Stimulated activated naive CD8-positive, alpha-beta T cell treated with anti-CD3 and anti-CD28 coated beads, Interleukin-15, amount 100 ng/mL, for 72 hours (primary cell): ENCODE measurements at regions not wholly inside any gene's neighbourhood (a gene's known extent, or its start where the extent isn't known, plus 50 kb on each side); places are given as distances from the start of the nearest gene placed in this dataset.
"Not testable (repeated sequence)": the region's sequence is repeated elsewhere in the genome, so short reads cannot be mapped to it uniquely, and the experiment has no call there.

Source experiments
- ATAC-seq: fragments of 150-1000 bp; cut with Tn5 transposase; 2 replicates; pipeline ENCODE4 v1.10.0; 2021; ENCODE audit warnings: mild to moderate bottlenecking, moderate library complexity
- DNase-seq, 2 donors: peaks; one replicate each; pipeline ENCODE4 v3.0.0; 2021 to 2022
- H3K27ac Mint-ChIP-seq, 2 donors: one replicate each; pipeline ENCODE4 v1.8.0; 2022; ENCODE audit warnings: mild to moderate bottlenecking in 2 of 2, mixed read lengths in 2 of 2, moderate library complexity in 2 of 2
- H3K27me3 Mint-ChIP-seq: one replicate; pipeline ENCODE4 v1.8.0; 2022; ENCODE audit warnings: mixed read lengths
- H3K4me1 Mint-ChIP-seq: one replicate; pipeline ENCODE4 v1.8.0; 2022; ENCODE audit warnings: mild to moderate bottlenecking, mixed read lengths
- H3K4me3 Mint-ChIP-seq, 2 donors: one replicate each; pipeline ENCODE4 v1.8.0; 2022; ENCODE audit warnings: mild to moderate bottlenecking in 2 of 2, mixed read lengths in 2 of 2, moderate library complexity in 1 of 2
- H3K9me3 Mint-ChIP-seq, 2 donors: one replicate each; pipeline ENCODE4 v1.8.0; 2022; ENCODE audit warnings: mixed read lengths in 2 of 2

- H3K9me3 Mint-ChIP-seq: peaks cover 20 to 24% of the 10 kb centered on the region in 2 donors
- H3K27ac Mint-ChIP-seq, H3K4me1 Mint-ChIP-seq, H3K27me3 Mint-ChIP-seq, DNase-seq, ATAC-seq, H3K4me3 Mint-ChIP-seq: not testable (repeated sequence)
Observed at GRCh38 chr2:238514024-238514423, 87.3 kb downstream of the ASB1 start.

- no peak overlapping the region for H3K27ac Mint-ChIP-seq
- H3K27me3 Mint-ChIP-seq: no peaks in the 10 kb centered on the region
- no peaks in the 10 kb centered on the region for H3K4me1 Mint-ChIP-seq
- H3K9me3 Mint-ChIP-seq: peaks cover 20 to 24% of the 10 kb centered on the region in 2 donors
- DNase-seq (no peak), ATAC-seq (no peak)
- no peak overlapping the region for H3K4me3 Mint-ChIP-seq
Observed at GRCh38 chr2:238515377-238515776, 88.7 kb downstream of the ASB1 start.

GRCh38 chr2:238517209-238517608 is 90.5 kb downstream of the ASB1 start:
- Mint-ChIP-seq H3K27ac (no peak overlapping the region), H3K27me3 (no peaks in the 10 kb centered on the region), H3K9me3 (peaks cover 20 to 24% of the 10 kb centered on the region in 2 donors), H3K4me1 (no peaks in the 10 kb centered on the region), H3K4me3 (no peak overlapping the region)
- ATAC-seq (no peak), DNase-seq (no peak)

- H3K27me3 Mint-ChIP-seq: no peaks in the 10 kb centered on the region
- no peaks in the 10 kb centered on the region for H3K4me1 Mint-ChIP-seq
- DNase-seq (no peak), ATAC-seq (no peak)
- H3K4me3 Mint-ChIP-seq: no peak overlapping the region
- no peak overlapping the region for H3K27ac Mint-ChIP-seq
- H3K9me3 Mint-ChIP-seq: peaks cover 20 to 24% of the 10 kb centered on the region in 2 donors
Observed at GRCh38 chr2:238518172-238518820, 91.6 kb downstream of the ASB1 start.

GRCh38 chr2:238518821-238519186 is 92.1 kb downstream of the ASB1 start:
- H3K4me1 Mint-ChIP-seq: no peaks in the 10 kb centered on the region
- H3K27ac Mint-ChIP-seq: no peak overlapping the region
- peaks cover 20 to 24% of the 10 kb centered on the region in 2 donors for H3K9me3 Mint-ChIP-seq
- DNase-seq (no peak), ATAC-seq (no peak)
- H3K27me3 Mint-ChIP-seq: no peaks in the 10 kb centered on the region
- H3K4me3 Mint-ChIP-seq: no peak overlapping the region

GRCh38 chr2:238520359-238520886 is 93.7 kb downstream of the ASB1 start:
- no peak for ATAC-seq
- no peak overlapping the region for H3K27ac Mint-ChIP-seq
- H3K4me3 Mint-ChIP-seq: no peak overlapping the region
- H3K4me1 Mint-ChIP-seq: no peaks in the 10 kb centered on the region
- peaks cover 15 to 20% of the 10 kb centered on the region in 2 donors for H3K9me3 Mint-ChIP-seq
- H3K27me3 Mint-ChIP-seq: no peaks in the 10 kb centered on the region
- no peak for DNase-seq

- Mint-ChIP-seq H3K4me3 (no peak overlapping the region), H3K4me1 (no peaks in the 10 kb centered on the region), H3K27me3 (no peaks in the 10 kb centered on the region), H3K27ac (no peak overlapping the region), H3K9me3 (peaks cover 9 to 15% of the 10 kb centered on the region in 2 donors)
- DNase-seq: no peak
- no peak for ATAC-seq
Observed at GRCh38 chr2:238521002-238521401, 94.3 kb downstream of the ASB1 start.

GRCh38 chr2:238521870-238522269 is 95.1 kb downstream of the ASB1 start:
- H3K4me1 Mint-ChIP-seq: no peaks in the 10 kb centered on the region
- ATAC-seq: no peak
- no peak overlapping the region for H3K27ac Mint-ChIP-seq
- H3K4me3 Mint-ChIP-seq: no peak overlapping the region
- DNase-seq: no peak
- H3K9me3 Mint-ChIP-seq: peaks cover under 1 to 6% of the 10 kb centered on the region in 2 donors
- H3K27me3 Mint-ChIP-seq: no peaks in the 10 kb centered on the region

- ATAC-seq (no peak), DNase-seq (no peak)
- Mint-ChIP-seq H3K27ac (no peak overlapping the region), H3K4me3 (no peak overlapping the region), H3K4me1 (no peaks in the 10 kb centered on the region), H3K9me3 (no peaks in the 10 kb centered on the region), H3K27me3 (no peaks in the 10 kb centered on the region)
Observed at GRCh38 chr2:238523158-238524110, 96.7 kb downstream of the ASB1 start.

GRCh38 chr2:238524426-238524983 is 97.8 kb downstream of the ASB1 start:
- DNase-seq: no peak
- ATAC-seq: no peak
- no peak overlapping the region for H3K27ac Mint-ChIP-seq
- no peaks in the 10 kb centered on the region for H3K9me3 Mint-ChIP-seq
- no peaks in the 10 kb centered on the region for H3K4me1 Mint-ChIP-seq
- H3K4me3 Mint-ChIP-seq: no peak overlapping the region
- no peaks in the 10 kb centered on the region for H3K27me3 Mint-ChIP-seq

- no peak for ATAC-seq
- Mint-ChIP-seq H3K27me3 (no peaks in the 10 kb centered on the region), H3K27ac (no peak overlapping the region), H3K9me3 (peaks cover 7 to 9% of the 10 kb centered on the region in 2 donors), H3K4me1 (no peaks in the 10 kb centered on the region), H3K4me3 (no peak overlapping the region)
- no peak for DNase-seq
Observed at GRCh38 chr2:238525990-238526389, 99.3 kb downstream of the ASB1 start.

- no peak overlapping the region for H3K4me3 Mint-ChIP-seq
- DNase-seq (no peak), ATAC-seq (no peak)
- peak overlapping the region in 1 of 2 donors; percentile 8 for H3K27ac Mint-ChIP-seq
- peaks cover 20 to 24% of the 10 kb centered on the region in 2 donors for H3K9me3 Mint-ChIP-seq
- no peaks in the 10 kb centered on the region for H3K27me3 Mint-ChIP-seq
- H3K4me1 Mint-ChIP-seq: no peaks in the 10 kb centered on the region
Observed at GRCh38 chr2:238527565-238527964, 100.8 kb downstream of the ASB1 start.

GRCh38 chr2:238528953-238529781 is 102.4 kb downstream of the ASB1 start:
- Mint-ChIP-seq H3K4me1 (no peaks in the 10 kb centered on the region), H3K9me3 (peaks cover 20 to 24% of the 10 kb centered on the region in 2 donors), H3K4me3 (no peak overlapping the region), H3K27me3 (no peaks in the 10 kb centered on the region), H3K27ac (no peak overlapping the region)
- no peak for ATAC-seq
- no peak for DNase-seq

- H3K4me3 Mint-ChIP-seq, DNase-seq, ATAC-seq, H3K4me1 Mint-ChIP-seq, H3K27me3 Mint-ChIP-seq, H3K27ac Mint-ChIP-seq: not testable (repeated sequence)
- H3K9me3 Mint-ChIP-seq: peaks cover 20 to 24% of the 10 kb centered on the region in 2 donors
Observed at GRCh38 chr2:238531017-238531645, 104.4 kb downstream of the ASB1 start.

GRCh38 chr2:238543732-238544131 is 117.0 kb downstream of the ASB1 start:
- H3K4me1 Mint-ChIP-seq, ATAC-seq, H3K27ac Mint-ChIP-seq, H3K4me3 Mint-ChIP-seq, DNase-seq: not testable (repeated sequence)
- Mint-ChIP-seq H3K9me3 (peaks cover 4 to 21% of the 10 kb centered on the region in 2 donors), H3K27me3 (peaks cover 28% of the 10 kb centered on the region)
